ENCODE measurements at regions not wholly inside any gene's neighbourhood (a gene's known extent, or its start where the extent isn't known, plus 50 kb on each side); places are given as distances from the start of the nearest gene placed in this dataset.

DNA sequence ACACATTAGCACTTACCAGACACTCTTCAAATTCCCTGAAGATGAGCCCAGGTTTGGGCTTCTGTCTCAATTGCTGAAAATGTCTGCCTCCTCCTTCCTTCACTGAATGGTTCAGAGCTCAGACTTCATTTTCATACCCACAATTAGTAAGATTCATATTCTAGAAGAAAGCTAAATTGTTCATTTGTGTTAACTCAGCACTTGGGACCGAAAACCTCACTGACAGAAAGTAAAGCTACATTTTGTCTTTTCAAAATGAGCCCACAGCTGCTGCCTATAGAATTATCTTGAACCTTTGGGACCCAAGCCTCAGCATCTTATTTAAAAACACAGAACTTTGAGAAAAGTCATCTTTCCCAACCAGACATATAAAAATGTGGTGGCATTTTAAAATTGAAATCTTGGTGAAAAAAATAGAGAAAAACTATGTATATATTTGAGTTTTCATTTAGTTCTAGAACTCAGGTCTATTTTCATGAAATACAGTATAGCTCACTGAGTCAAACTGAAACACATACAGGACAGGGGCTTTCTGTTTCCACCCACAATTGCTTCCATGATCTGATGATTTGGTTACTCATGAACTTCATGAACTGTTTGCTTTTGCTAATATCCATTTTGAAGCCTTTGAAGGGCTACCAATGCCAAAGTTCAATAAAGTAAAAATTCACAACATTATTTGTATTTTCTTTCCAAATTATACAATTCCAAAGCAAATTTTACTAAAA lies 119.1 kb upstream of the PFKP start:
- TF ChIP-seq, protein P1, sequence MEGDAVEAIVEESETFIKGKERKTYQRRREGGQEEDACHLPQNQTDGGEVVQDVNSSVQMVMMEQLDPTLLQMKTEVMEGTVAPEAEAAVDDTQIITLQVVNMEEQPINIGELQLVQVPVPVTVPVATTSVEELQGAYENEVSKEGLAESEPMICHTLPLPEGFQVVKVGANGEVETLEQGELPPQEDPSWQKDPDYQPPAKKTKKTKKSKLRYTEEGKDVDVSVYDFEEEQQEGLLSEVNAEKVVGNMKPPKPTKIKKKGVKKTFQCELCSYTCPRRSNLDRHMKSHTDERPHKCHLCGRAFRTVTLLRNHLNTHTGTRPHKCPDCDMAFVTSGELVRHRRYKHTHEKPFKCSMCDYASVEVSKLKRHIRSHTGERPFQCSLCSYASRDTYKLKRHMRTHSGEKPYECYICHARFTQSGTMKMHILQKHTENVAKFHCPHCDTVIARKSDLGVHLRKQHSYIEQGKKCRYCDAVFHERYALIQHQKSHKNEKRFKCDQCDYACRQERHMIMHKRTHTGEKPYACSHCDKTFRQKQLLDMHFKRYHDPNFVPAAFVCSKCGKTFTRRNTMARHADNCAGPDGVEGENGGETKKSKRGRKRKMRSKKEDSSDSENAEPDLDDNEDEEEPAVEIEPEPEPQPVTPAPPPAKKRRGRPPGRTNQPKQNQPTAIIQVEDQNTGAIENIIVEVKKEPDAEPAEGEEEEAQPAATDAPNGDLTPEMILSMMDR (IDR thresholded peaks at IDR 0.05; ENCODE audit: insufficient read depth, low read length, poor library complexity, severe bottlenecking) = no peak
- no peak for TF ChIP-seq EZH2phosphoT487 (conservative IDR thresholded peaks at IDR 0.05; ENCODE audit: low read length)

Measured in SU-DHL-6 (cell line).